Lower leg skin (tissue), 4 donors: ENCODE measurements at regions not wholly inside any gene's neighbourhood (a gene's known extent, or its start where the extent isn't known, plus 50 kb on each side); places are given as distances from the start of the nearest gene placed in this dataset.

Experiments used
- DNase-seq, 2 donors: peaks; one replicate each; pipeline ENCODE4 v3.0.0-alpha.2; 2019; ENCODE audit warnings: low spot score in 2 of 2
- H3K4me3 ChIP-seq: fragments of 200-600 bp; sonication (generic); 2 replicates; pipeline ENCODE4 v1.5.1; 2017; ENCODE audit warnings: mild to moderate bottlenecking, low read depth; ENCODE audit not compliant: poor library complexity, severe bottlenecking
- CTCF ChIP-seq, 3 donors: fragments of 450-650 bp; IDR thresholded peaks; one replicate each; pipeline ENCODE4 v1.5.1; 2016; ENCODE audit warnings: antibody characterized with exemption in 3 of 3, mild to moderate bottlenecking in 3 of 3, moderate library complexity in 2 of 3
- POLR2A ChIP-seq, 2 donors: fragments of 450-650 bp; IDR thresholded peaks; one replicate each; pipeline ENCODE4 v1.6.1; 2016 to 2017; ENCODE audit warnings: antibody characterized with exemption in 2 of 2, mild to moderate bottlenecking in 1 of 2, moderate library complexity in 1 of 2
- WGBS, 2 donors: methylation state at CpG; one replicate each; pipeline ENCODE4 v1.1.5; 2018; 5-methylcytosine and 5-hydroxymethylcytosine counted together
- intact Hi-C: fragments of 100-400 bp; cut with DNase I; formaldehyde crosslinking; loops from one replicate; pipeline ENCODE4 v1.15.0; 2023; ENCODE audit warnings: low total_unique reads

GRCh38 chr13:34578917-34579316 lies 363.2 kb upstream of the NBEA start:
- DNase-seq, result no peak
- TF ChIP-seq CTCF (IDR thresholded peaks at IDR 0.05), result no peak
- no peak overlapping the region for H3K4me3 ChIP-seq
- intact Hi-C loops, result no loop called here

- intact Hi-C loops, result no loop called here
- no peak overlapping the region for H3K4me3 ChIP-seq
- WGBS, 2 donors, result 65 to 87% methylated on average over 1 of the region's 1 CpG
- no peak for DNase-seq
- TF ChIP-seq POLR2A (IDR thresholded peaks at IDR 0.05) (no peak), CTCF (IDR thresholded peaks at IDR 0.05) (no peak)
Observed at GRCh38 chr13:34583181-34583580, 358.9 kb upstream of the NBEA start.

- intact Hi-C loops, result no loop called here
- no peak for DNase-seq
- 27 to 28% methylated on average over 3 of the region's 3 CpGs for WGBS, 2 donors
- TF ChIP-seq CTCF (IDR thresholded peaks at IDR 0.05) (no peak), POLR2A (IDR thresholded peaks at IDR 0.05) (no peak)
- no peak overlapping the region for H3K4me3 ChIP-seq
Observed at GRCh38 chr13:34587576-34587975, 354.5 kb upstream of the NBEA start.

- TF ChIP-seq CTCF (IDR thresholded peaks at IDR 0.05) (no peak), POLR2A (IDR thresholded peaks at IDR 0.05) (no peak)
- 80 to 89% methylated on average over 7 of the region's 7 CpGs for WGBS, 2 donors
- H3K4me3 ChIP-seq, result no peak overlapping the region
- intact Hi-C loops, result no loop called here
- DNase-seq, result no peak
Observed at GRCh38 chr13:34588362-34588761, 353.7 kb upstream of the NBEA start.

DNA sequence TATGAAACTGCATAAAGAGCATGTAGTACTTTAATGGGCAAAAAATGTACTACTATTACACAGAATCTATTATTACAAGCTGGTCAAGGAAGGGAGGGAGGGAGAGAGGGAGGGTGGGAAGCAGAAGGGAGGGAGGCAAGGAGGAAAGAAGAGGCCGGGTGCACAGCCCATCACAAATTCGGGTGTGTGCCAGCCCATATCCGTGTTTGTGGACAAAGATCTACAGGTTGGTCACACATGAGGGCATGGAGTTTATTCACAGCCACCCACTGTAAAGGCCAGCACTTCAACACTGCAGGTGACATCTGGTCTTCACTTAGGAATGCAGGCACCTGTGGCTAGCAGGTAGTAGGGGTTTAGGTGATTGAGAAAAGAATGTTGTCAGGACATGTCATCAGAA lies 352.5 kb upstream of the NBEA start:
- intact Hi-C loops, result no loop called here
- 71 to 86% methylated on average over 3 of the region's 3 CpGs for WGBS, 2 donors
- TF ChIP-seq CTCF (IDR thresholded peaks at IDR 0.05) (no peak), POLR2A (IDR thresholded peaks at IDR 0.05) (no peak)
- DNase-seq, result no peak
- no peak overlapping the region for H3K4me3 ChIP-seq

DNA sequence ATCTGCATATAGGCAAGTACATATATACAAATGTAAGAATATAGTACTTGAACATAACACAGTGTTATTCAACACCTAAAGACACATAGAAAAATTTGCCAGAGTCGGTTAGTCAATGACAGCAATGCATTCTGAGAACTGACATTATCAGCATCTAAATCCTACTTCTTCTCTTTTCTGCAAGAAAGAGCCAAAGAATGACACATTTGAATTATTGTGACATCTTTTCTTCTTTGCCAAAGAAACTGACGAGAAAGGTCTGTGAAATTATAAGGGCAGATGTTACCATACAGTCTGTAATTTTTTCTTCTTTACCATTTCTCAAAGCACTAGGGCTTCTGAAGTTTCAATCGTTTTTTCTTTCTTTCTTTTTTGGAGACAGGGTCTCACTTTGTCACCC lies 350.9 kb upstream of the NBEA start:
- no peak for TF ChIP-seq POLR2A (IDR thresholded peaks at IDR 0.05)
- no peak for TF ChIP-seq CTCF (IDR thresholded peaks at IDR 0.05)
- no peak for DNase-seq
- no peak overlapping the region for H3K4me3 ChIP-seq
- intact Hi-C loops, result no loop called here
- 32 to 33% methylated on average over 3 of the region's 3 CpGs for WGBS, 2 donors
